Spleen (tissue), 11 donors: ENCODE measurements at regions not wholly inside any gene's neighbourhood (a gene's known extent, or its start where the extent isn't known, plus 50 kb on each side); places are given as distances from the start of the nearest gene placed in this dataset.

Source experiments
- DNase-seq: peaks from one replicate; pipeline ENCODE4 v3.0.0-alpha.2; 2020
- H3K27ac ChIP-seq, 8 donors: fragments of 200-600 bp; sonication (generic) in 7 of 8; 1 replicate in 4 of 8; 2 replicates in 4 of 8; pipeline versions ENCODE4 v1.5.0 to v1.8.0; 2016 to 2021; ENCODE audit warnings: inconsistent platforms in 4 of 8, mild to moderate bottlenecking in 4 of 8, moderate library complexity in 1 of 8
- H3K27me3 ChIP-seq, 7 donors: fragments of 200-600 bp; sonication (generic) in 6 of 7; replicated peaks in 1 of 7; 1 replicate in 4 of 7; 2 replicates in 3 of 7; pipeline versions ENCODE4 v1.5.0 to v1.8.0; 2016 to 2021; ENCODE audit warnings: inconsistent platforms in 3 of 7, mild to moderate bottlenecking in 1 of 7
- H3K36me3 ChIP-seq, 6 donors: fragments of 200-600 bp; sonication (generic) in 5 of 6; 1 replicate in 4 of 6; 2 replicates in 2 of 6; pipeline versions ENCODE4 v1.5.0 to v1.8.0; 2016 to 2021; ENCODE audit warnings: inconsistent platforms in 2 of 6
- H3K4me1 ChIP-seq, 6 donors: fragments of 200-600 bp; sonication (generic) in 5 of 6; 1 replicate in 3 of 6; 2 replicates in 3 of 6; pipeline versions ENCODE4 v1.5.0 to v1.8.0; 2016 to 2021; ENCODE audit warnings: inconsistent platforms in 3 of 6
- H3K4me3 ChIP-seq, 8 donors: fragments of 200-600 bp; sonication (generic) in 7 of 8; 1 replicate in 4 of 8; 2 replicates in 4 of 8; pipeline versions ENCODE4 v1.5.0 to v1.8.0; 2016 to 2021; ENCODE audit warnings: inconsistent platforms in 4 of 8, mild to moderate bottlenecking in 4 of 8, moderate library complexity in 2 of 8
- H3K9me3 ChIP-seq, 8 donors: fragments of 200-600 bp; sonication (generic) in 7 of 8; 1 replicate in 4 of 8; 2 replicates in 4 of 8; pipeline versions ENCODE4 v1.5.0 to v1.8.0; 2016 to 2021; ENCODE audit warnings: inconsistent platforms in 4 of 8
- CTCF ChIP-seq, 11 experiments: fragments of 200-600 bp in 7 of 11; fragments of 450-650 bp in 4 of 11; sonication (generic) in 4 of 11; IDR thresholded peaks in 8 of 11; conservative IDR thresholded peaks in 3 of 11; 1 replicate in 7 of 11; 2 replicates in 4 of 11; pipeline versions ENCODE4 v1.4.0 to v1.8.0; 2016 to 2021; ENCODE audit warnings: antibody characterized with exemption in 11 of 11, inconsistent platforms in 4 of 11, mild to moderate bottlenecking in 1 of 11
- POLR2A ChIP-seq, 3 donors: fragments of 450-650 bp; IDR thresholded peaks; one replicate each; pipeline ENCODE4 v1.5.1; 2017; ENCODE audit warnings: antibody characterized with exemption in 3 of 3, mild to moderate bottlenecking in 1 of 3
- POLR2AphosphoS5 ChIP-seq, 3 donors: sonication (generic); formaldehyde crosslinking; IDR thresholded peaks; one replicate each; pipeline ENCODE4 v1.5.1; 2017; ENCODE audit warnings: antibody characterized with exemption in 3 of 3
- WGBS, 5 donors: extraction: QIAGEN DNeasy Blood & Tissue Kit in 3 of 5; methylation state at CpG; one replicate each; pipeline versions ENCODE4 v1.1.5 to v1.1.7; 2013 to 2018; 5-methylcytosine and 5-hydroxymethylcytosine counted together
- intact Hi-C: fragments of 100-400 bp; cut with DNase I; formaldehyde crosslinking; loops from one replicate; pipeline ENCODE4 v1.15.0; 2023; ENCODE audit warnings: low total_unique reads
- donor health status: healthy with polysubstance abuse.
- donor health status: DM: no; HTN: no; CAD: no; lungs with moderate emphysema.
- donor health status: DM: no; HTN: no; CAD: no.
- donor health status: Bipolar disorder and iron deficiency.
- donor health status: healthy.
- donor health status: DM: no; HTN: no; CAD: no.
- donor health status: DM: yes; HTN: yes; CAD: no.

- peaks cover 0 to 9% (median 0%) of the 10 kb centered on the region in 7 donors for H3K27me3 ChIP-seq
- TF ChIP-seq CTCF (IDR thresholded peaks at IDR 0.05 in 8 of 11, conservative IDR thresholded peaks at IDR 0.05 in 3 of 11) = no peak
- no peak for TF ChIP-seq POLR2A (IDR thresholded peaks at IDR 0.05)
- no peak for TF ChIP-seq POLR2AphosphoS5 (IDR thresholded peaks at IDR 0.05)
- H3K4me1 ChIP-seq = no peaks in the 10 kb centered on the region
- H3K36me3 ChIP-seq = no peaks in the 10 kb centered on the region
- H3K9me3 ChIP-seq = peaks cover 0 to 7% (median 0%) of the 10 kb centered on the region in 8 donors
- no peak overlapping the region for H3K4me3 ChIP-seq
- no peak for DNase-seq
- 77 to 90% (median 87%) methylated on average over 4 of the region's 4 CpGs for WGBS, 5 donors
- no peak overlapping the region for H3K27ac ChIP-seq
- intact Hi-C loops = no loop called here
Measured at GRCh38 chr20:43323592-43323991, 133.9 kb upstream of the PTPRT start.

DNA sequence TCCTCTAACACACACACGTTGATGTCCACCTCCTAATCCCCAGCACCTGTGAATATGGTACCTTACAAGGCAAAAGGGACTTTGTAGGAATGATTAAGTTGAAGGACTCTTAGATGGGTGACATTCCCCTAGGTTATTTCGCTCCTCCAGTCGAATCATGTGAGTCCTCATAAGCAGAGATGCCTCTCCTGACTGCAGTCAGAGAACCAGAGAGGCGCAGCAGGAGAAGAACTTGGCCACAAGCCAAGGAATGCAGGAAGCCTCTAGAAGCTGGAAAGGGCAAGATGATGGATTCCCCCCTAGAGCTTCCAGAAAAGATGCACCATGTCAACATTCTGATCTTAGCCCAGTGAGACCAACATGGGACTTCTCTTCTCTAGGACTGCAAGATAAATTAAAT lies 133.1 kb upstream of the PTPRT start:
- Histone ChIP-seq H3K9me3 (peaks cover 0 to 7% (median 0%) of the 10 kb centered on the region in 8 donors), H3K27ac (no peak overlapping the region), H3K27me3 (peaks cover 0 to 9% (median 0%) of the 10 kb centered on the region in 7 donors), H3K4me3 (no peak overlapping the region), H3K36me3 (no peaks in the 10 kb centered on the region), H3K4me1 (no peaks in the 10 kb centered on the region)
- intact Hi-C loops = no loop called here
- TF ChIP-seq POLR2A (IDR thresholded peaks at IDR 0.05) (no peak), CTCF (IDR thresholded peaks at IDR 0.05 in 8 of 11, conservative IDR thresholded peaks at IDR 0.05 in 3 of 11) (no peak), POLR2AphosphoS5 (IDR thresholded peaks at IDR 0.05) (no peak)
- DNase-seq = no peak
- 61 to 74% (median 68%) methylated on average over 4 of the region's 4 CpGs for WGBS, 5 donors

- TF ChIP-seq POLR2AphosphoS5 (IDR thresholded peaks at IDR 0.05) (no peak), CTCF (IDR thresholded peaks at IDR 0.05 in 8 of 11, conservative IDR thresholded peaks at IDR 0.05 in 3 of 11) (no peak), POLR2A (IDR thresholded peaks at IDR 0.05) (no peak)
- Histone ChIP-seq H3K27ac (no peak overlapping the region), H3K4me1 (no peaks in the 10 kb centered on the region), H3K9me3 (no peaks in the 10 kb centered on the region), H3K4me3 (no peak overlapping the region), H3K36me3 (no peaks in the 10 kb centered on the region), H3K27me3 (peaks cover 0 to 14% (median 0%) of the 10 kb centered on the region in 7 donors)
- DNase-seq = no peak
- 67 to 84% (median 77%) methylated on average over 3 of the region's 3 CpGs for WGBS, 5 donors
- intact Hi-C loops = no loop called here
Measured at GRCh38 chr20:43320536-43320935, 130.8 kb upstream of the PTPRT start.

- peaks cover 0 to 25% (median 0%) of the 10 kb centered on the region in 7 donors for H3K27me3 ChIP-seq
- H3K4me1 ChIP-seq = no peaks in the 10 kb centered on the region
- no peak overlapping the region for H3K4me3 ChIP-seq
- WGBS, 5 donors = 46 to 84% (median 62%) methylated on average over 5 of the region's 5 CpGs
- H3K9me3 ChIP-seq = no peaks in the 10 kb centered on the region
- intact Hi-C loops = no loop called here
- DNase-seq = no peak
- TF ChIP-seq POLR2A (IDR thresholded peaks at IDR 0.05) = no peak
- no peak overlapping the region for H3K27ac ChIP-seq
- no peaks in the 10 kb centered on the region for H3K36me3 ChIP-seq
Measured at GRCh38 chr20:43318755-43319297, 129.1 kb upstream of the PTPRT start.

DNA sequence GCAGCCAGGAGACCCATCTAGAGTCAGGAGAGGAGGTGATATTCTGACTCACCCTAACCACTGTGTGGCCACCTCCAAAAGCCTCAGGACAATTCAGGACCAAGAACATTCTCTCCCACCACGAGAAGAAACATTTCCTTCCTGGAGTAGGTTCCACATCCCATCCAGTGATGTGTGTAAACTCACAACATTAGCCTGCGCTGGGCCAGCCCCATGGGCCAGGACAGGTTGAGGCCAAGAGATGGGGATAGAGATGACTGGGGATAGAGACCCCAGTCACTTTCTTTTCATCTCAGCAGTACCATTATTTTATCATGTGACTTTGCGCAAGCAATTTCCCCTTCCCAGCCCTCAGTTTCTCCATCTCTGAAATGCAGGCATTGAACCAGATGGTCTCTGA lies 126.6 kb upstream of the PTPRT start:
- TF ChIP-seq CTCF (IDR thresholded peaks at IDR 0.05 in 8 of 11, conservative IDR thresholded peaks at IDR 0.05 in 3 of 11) (no peak), POLR2AphosphoS5 (IDR thresholded peaks at IDR 0.05) (no peak), POLR2A (IDR thresholded peaks at IDR 0.05) (no peak)

More for the DNA sequence above, 126.6 kb upstream of the PTPRT start:
- 64 to 81% (median 76%) methylated on average over 3 of the region's 3 CpGs for WGBS, 5 donors
- no peak overlapping the region for H3K27ac ChIP-seq
- no peak for DNase-seq
- H3K27me3 ChIP-seq = peaks cover 0 to 25% (median 0%) of the 10 kb centered on the region in 7 donors
- H3K4me3 ChIP-seq = no peak overlapping the region
- no peaks in the 10 kb centered on the region for H3K9me3 ChIP-seq
- intact Hi-C loops = no loop called here
- H3K4me1 ChIP-seq = no peaks in the 10 kb centered on the region
- no peaks in the 10 kb centered on the region for H3K36me3 ChIP-seq
